Caco-2 (cell line): ENCODE measurements at regions not wholly inside any gene's neighbourhood (a gene's known extent, or its start where the extent isn't known, plus 50 kb on each side); places are given as distances from the start of the nearest gene placed in this dataset.

Experiments
- BruUV-seq: library from RNA; stranded (reverse); fragments of 400-500 nt; replicated peaks from 2 replicates; lab custom pipeline; 2021; lab: Mats Ljungman, UMichigan
- CTCF ChIA-PET: fragments of 300-600 bp; sonication (Branson Sonifier 250); formaldehyde crosslinking; loops from one replicate; lab custom pipeline; 2022; ENCODE audit warnings: antibody characterized with exemption; lab: Charles Lee
- POLR2A ChIA-PET: fragments of 300-600 bp; sonication (Branson Sonifier 250); formaldehyde crosslinking; loops from one replicate; lab custom pipeline; 2022; ENCODE audit warnings: antibody characterized with exemption; lab: Charles Lee
- DNase-seq, 2 experiments: peaks; one replicate each; pipeline versions ENCODE4 v3.0.0 to v3.0.0-alpha.2; 2020 to 2022
- H3K27me3 ChIP-seq: replicated peaks from 2 replicates; pipeline ENCODE4 v1.6.0; 2011; ENCODE audit warnings: low read length; ENCODE audit not compliant: control insufficient read depth, insufficient read depth
- H3K36me3 ChIP-seq: 2 replicates; pipeline ENCODE4 v1.5.1; 2011; ENCODE audit warnings: low read length; ENCODE audit not compliant: control insufficient read depth, insufficient read depth
- H3K4me1 ChIP-seq: fragments of 250-450 bp; sonication (Bioruptor Pico); 2 replicates; pipeline ENCODE4 v1.5.1; 2020; ENCODE audit warnings: mild to moderate bottlenecking
- H3K4me3 ChIP-seq: 2 replicates; pipeline ENCODE4 v1.5.1; 2011; ENCODE audit warnings: low read depth, mild to moderate bottlenecking, control low read depth, low read length
- H3K9me3 ChIP-seq: fragments of 250-450 bp; sonication (Bioruptor Pico); 2 replicates; pipeline ENCODE4 v1.5.1; 2020; ENCODE audit warnings: mild to moderate bottlenecking, moderate library complexity
- H3K27ac Mint-ChIP-seq: one replicate; pipeline ENCODE4 v1.8.0; 2022; ENCODE audit warnings: mixed read lengths; ENCODE audit not compliant: unreplicated experiment
- H3K27me3 Mint-ChIP-seq: one replicate; pipeline ENCODE4 v1.8.0; 2022; ENCODE audit warnings: mixed read lengths; ENCODE audit not compliant: insufficient read depth, unreplicated experiment
- H3K36me3 Mint-ChIP-seq: one replicate; pipeline ENCODE4 v1.8.0; 2022; ENCODE audit warnings: mild to moderate bottlenecking, mixed read lengths; ENCODE audit not compliant: insufficient read depth, unreplicated experiment
- H3K4me1 Mint-ChIP-seq: one replicate; pipeline ENCODE4 v1.8.0; 2022; ENCODE audit warnings: low read depth, mixed read lengths; ENCODE audit not compliant: unreplicated experiment
- H3K4me3 Mint-ChIP-seq: one replicate; pipeline ENCODE4 v1.8.0; 2022; ENCODE audit warnings: mild to moderate bottlenecking, moderate library complexity, mixed read lengths; ENCODE audit not compliant: unreplicated experiment
- H3K9me3 Mint-ChIP-seq: one replicate; pipeline ENCODE4 v1.8.0; 2022; ENCODE audit warnings: mixed read lengths; ENCODE audit not compliant: unreplicated experiment
- intact Hi-C: fragments of 100-400 bp; cut with micrococcal nuclease; formaldehyde crosslinking; loops from one replicate; pipeline ENCODE4 v1.10.0; 2022; ENCODE audit not compliant: unreplicated experiment
- TF ChIP-seq, protein P1 (sequence below), 2 experiments: fragments of 200-600 bp in 1 of 2; IDR thresholded peaks; 1 replicate in 1 of 2; 2 replicates in 1 of 2; pipeline versions ENCODE4 v1.5.1 to v1.8.0; 2011 to 2022; ENCODE audit warnings: antibody characterized with exemption in 1 of 2, control low read depth in 1 of 2, inconsistent platforms in 1 of 2, low read depth in 1 of 2, low read length in 1 of 2, mild to moderate bottlenecking in 1 of 2, moderate library complexity in 1 of 2; ENCODE audit not compliant: insufficient read depth in 1 of 2, severe bottlenecking in 1 of 2, unreplicated experiment in 1 of 2

DNA sequence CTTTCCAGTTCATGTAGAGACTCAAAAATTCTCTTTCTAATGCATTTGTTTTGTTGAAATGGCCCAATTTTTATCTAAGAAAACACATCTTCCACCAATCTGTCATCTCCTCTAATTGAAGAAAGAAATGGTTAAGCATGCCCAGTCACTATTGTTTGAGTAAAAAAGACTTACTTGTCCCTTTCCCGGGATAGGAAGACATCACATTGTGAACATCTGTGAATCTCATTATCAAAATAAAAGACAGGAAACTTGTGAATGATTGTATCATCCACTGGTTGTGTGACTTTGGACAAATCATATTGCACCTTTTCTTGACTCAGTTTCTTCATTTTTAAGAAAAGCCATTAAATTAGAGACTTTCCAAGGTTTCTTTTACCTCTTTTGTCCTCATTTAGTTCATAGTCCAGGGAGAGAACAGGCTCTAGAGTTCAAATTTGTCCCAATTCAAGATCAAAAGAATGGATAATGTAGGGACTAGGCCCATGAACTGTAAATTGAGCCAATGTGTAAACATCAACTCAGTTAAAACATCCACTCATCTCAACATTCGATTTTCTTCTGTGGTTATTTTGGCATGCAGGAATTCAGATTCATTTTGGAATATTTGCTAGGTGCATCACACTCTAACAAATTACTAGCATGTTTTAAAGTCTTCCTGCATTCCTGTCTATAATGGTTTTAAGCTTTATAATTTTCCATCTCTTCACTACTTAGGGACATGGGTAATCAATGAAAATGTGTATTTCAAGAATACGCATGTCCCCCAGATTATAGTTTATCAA is 838.0 kb upstream of the WWC1 start:
- no peak for DNase-seq
- H3K4me3 Mint-ChIP-seq = no peak overlapping the region
- no peaks in the 10 kb centered on the region for H3K9me3 Mint-ChIP-seq
- no peak overlapping the region for H3K4me3 ChIP-seq
- no peaks in the 10 kb centered on the region for H3K36me3 ChIP-seq
- intact Hi-C loops = no loop called here
- ChIA-PET CTCF (no interaction called here), POLR2A (no interaction called here)
- H3K27ac Mint-ChIP-seq = no peak overlapping the region
- TF ChIP-seq, protein P1, sequence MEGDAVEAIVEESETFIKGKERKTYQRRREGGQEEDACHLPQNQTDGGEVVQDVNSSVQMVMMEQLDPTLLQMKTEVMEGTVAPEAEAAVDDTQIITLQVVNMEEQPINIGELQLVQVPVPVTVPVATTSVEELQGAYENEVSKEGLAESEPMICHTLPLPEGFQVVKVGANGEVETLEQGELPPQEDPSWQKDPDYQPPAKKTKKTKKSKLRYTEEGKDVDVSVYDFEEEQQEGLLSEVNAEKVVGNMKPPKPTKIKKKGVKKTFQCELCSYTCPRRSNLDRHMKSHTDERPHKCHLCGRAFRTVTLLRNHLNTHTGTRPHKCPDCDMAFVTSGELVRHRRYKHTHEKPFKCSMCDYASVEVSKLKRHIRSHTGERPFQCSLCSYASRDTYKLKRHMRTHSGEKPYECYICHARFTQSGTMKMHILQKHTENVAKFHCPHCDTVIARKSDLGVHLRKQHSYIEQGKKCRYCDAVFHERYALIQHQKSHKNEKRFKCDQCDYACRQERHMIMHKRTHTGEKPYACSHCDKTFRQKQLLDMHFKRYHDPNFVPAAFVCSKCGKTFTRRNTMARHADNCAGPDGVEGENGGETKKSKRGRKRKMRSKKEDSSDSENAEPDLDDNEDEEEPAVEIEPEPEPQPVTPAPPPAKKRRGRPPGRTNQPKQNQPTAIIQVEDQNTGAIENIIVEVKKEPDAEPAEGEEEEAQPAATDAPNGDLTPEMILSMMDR (IDR thresholded peaks at IDR 0.05; ENCODE audit: insufficient read depth in 1 of 2, low read depth in 1 of 2, low read length in 1 of 2, severe bottlenecking in 1 of 2, unreplicated experiment in 1 of 2) = no peak
- no peaks in the 10 kb centered on the region for H3K36me3 Mint-ChIP-seq
- H3K27me3 Mint-ChIP-seq = peaks cover 16% of the 10 kb centered on the region
- no peaks in the 10 kb centered on the region for H3K4me1 Mint-ChIP-seq
- no peaks in the 10 kb centered on the region for H3K9me3 ChIP-seq
- no peaks in the 10 kb centered on the region for H3K4me1 ChIP-seq
- BruUV-seq = no TSS peak
- no peaks in the 10 kb centered on the region for H3K27me3 ChIP-seq

DNA sequence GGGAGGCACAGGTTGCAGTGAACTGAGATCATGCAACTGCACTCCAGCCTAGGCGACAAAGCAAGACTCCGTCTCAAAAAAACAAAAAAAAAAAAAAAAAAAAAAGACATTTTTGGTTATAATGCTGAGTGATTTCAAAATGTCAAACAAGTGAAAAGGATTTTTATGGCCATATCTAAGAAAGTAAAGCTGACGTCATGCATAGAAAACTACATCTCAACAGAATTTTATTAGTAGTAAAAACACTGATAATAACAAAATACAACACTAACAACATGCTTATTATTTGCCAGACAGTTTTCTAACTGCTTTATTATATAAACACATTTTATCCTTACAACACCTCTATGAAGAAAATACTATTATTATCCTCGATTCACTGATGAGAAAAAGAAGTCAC is 833.0 kb upstream of the WWC1 start:
- intact Hi-C loops = no loop called here
- Mint-ChIP-seq H3K9me3 (no peaks in the 10 kb centered on the region), H3K36me3 (no peaks in the 10 kb centered on the region), H3K27me3 (peaks cover 17% of the 10 kb centered on the region), H3K4me1 (no peaks in the 10 kb centered on the region), H3K4me3 (no peak overlapping the region), H3K27ac (no peak overlapping the region)
- ChIA-PET CTCF (interaction anchor here (0.7 kb wide), 1 partner anchor 768 kb away, joined by 10 read pairs; no protein-coding TSS in a partner anchor), POLR2A (no interaction called here)
- DNase-seq = no peak
- Histone ChIP-seq H3K27me3 (no peaks in the 10 kb centered on the region), H3K4me1 (no peaks in the 10 kb centered on the region), H3K9me3 (no peaks in the 10 kb centered on the region), H3K4me3 (no peak overlapping the region), H3K36me3 (no peaks in the 10 kb centered on the region)
- BruUV-seq = no TSS peak
- TF ChIP-seq, protein P1 (IDR thresholded peaks at IDR 0.05; ENCODE audit: insufficient read depth in 1 of 2, low read depth in 1 of 2, low read length in 1 of 2, severe bottlenecking in 1 of 2, unreplicated experiment in 1 of 2) = no peak

DNA sequence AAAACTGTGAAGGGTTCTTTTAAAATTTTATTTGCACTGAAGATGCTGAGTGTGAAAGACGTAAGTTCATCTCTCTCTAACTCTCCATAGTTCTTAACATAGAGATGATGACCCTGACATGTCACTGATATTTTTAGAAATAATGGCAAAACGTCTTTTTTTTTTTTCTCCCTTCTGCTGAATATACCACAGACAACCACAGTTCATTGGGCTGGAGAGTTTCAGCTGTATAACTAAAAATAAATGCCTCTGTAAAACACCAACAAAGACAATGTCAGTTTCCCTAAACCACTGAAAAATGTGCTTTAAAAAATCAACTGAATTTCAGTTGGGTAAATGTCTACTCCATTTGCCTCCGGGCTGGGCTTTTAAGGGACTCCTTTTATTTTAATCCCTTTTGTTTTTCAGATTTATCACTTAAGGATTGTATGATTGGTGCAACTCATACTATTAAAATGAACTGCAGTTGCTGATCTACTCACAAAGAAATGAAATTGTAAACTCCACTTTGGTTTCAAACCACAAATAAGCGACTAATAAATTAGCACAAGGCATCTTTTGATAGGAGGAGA is 830.9 kb upstream of the WWC1 start:
- H3K4me1 Mint-ChIP-seq = no peaks in the 10 kb centered on the region
- H3K9me3 Mint-ChIP-seq = no peaks in the 10 kb centered on the region
- no TSS peak for BruUV-seq
- no peaks in the 10 kb centered on the region for H3K36me3 Mint-ChIP-seq
- no peak for DNase-seq
- ChIA-PET POLR2A (no interaction called here), CTCF (no interaction called here)
- no peak overlapping the region for H3K27ac Mint-ChIP-seq
- Histone ChIP-seq H3K36me3 (no peaks in the 10 kb centered on the region), H3K4me3 (no peak overlapping the region), H3K27me3 (no peaks in the 10 kb centered on the region), H3K4me1 (no peaks in the 10 kb centered on the region), H3K9me3 (no peaks in the 10 kb centered on the region)
- TF ChIP-seq, protein P1 (IDR thresholded peaks at IDR 0.05; ENCODE audit: insufficient read depth in 1 of 2, low read depth in 1 of 2, low read length in 1 of 2, severe bottlenecking in 1 of 2, unreplicated experiment in 1 of 2) = no peak
- H3K4me3 Mint-ChIP-seq = no peak overlapping the region
- H3K27me3 Mint-ChIP-seq = peaks cover 8% of the 10 kb centered on the region
- intact Hi-C loops = no loop called here
